NK-92 treated with Interleukin-12 subunit alpha and Interleukin-12 subunit beta, amount 100 ng/mL, for 24 hours (cell line): ENCODE measurements at regions not wholly inside any gene's neighbourhood (a gene's known extent, or its start where the extent isn't known, plus 50 kb on each side); places are given as distances from the start of the nearest gene placed in this dataset.

Experiments
- DNase-seq: peaks from one replicate; lab custom pipeline; 2025; lab: John Stamatoyannopoulos, UW

DNA sequence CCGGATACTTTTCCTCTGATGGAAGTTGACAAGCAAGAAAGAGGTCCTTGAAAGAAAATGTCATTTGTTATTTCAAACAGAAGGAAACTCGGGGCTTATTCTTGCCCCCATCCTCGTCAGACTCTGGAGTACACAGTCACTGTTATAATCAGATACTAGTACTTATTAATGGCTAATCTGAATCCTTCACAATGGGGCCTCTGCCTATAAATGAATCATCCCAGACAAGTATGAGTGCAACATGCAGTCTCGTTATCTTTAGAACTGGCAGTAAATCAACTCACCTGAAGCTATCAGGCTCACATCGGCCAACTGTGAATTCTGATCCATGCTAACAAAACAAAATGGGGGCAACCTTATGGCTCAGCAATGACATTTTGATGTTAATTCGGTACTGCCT, 216.7 kb downstream of the GRIN2B start:
- DNase-seq: no peak

DNA sequence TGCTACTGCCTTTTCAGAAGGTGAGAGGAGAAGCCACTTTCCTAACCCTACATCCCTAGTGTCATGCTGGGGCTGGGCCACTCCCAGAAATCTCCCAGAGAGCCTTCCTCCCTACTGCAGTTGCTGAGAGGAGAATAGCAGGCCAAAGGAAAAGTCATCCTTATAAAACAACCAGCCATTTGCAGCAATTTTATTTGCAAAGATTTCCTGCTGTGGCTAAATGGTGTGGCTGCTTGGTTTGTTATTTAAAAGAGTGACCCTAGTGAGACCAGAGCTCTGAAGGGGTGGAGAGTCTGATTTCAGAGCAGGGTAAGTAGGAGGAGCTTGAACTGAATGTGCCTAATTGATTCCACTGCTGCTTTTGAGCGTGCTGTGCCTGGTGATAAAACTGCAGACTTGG, 232.0 kb downstream of the GRIN2B start:
- DNase-seq: no peak

- no peak for DNase-seq
Observed at GRCh38 chr12:13745111-13745860, 236.1 kb downstream of the GRIN2B start.

- DNase-seq: no peak
Observed at GRCh38 chr12:13744561-13744960, 236.8 kb downstream of the GRIN2B start.

DNA sequence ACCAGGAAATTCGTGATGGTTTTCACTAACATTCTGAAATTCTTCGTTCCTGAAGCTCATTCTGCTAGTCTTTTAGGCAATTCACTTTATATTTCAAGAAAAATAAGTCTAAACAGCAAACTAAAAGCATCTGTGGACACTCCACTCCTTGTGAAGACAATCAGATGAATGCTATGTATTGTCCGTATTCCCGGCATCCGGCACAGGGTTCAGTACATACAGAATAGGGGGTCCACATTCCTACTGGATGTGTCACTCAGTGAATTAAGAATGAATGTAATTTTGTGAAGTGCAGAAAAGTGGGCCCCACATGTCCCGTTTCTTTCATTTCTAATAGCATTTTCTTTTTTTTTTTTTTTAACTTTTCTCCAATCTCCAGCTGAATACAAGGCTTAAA, 241.3 kb downstream of the GRIN2B start:
- no peak for DNase-seq

- DNase-seq: no peak
Observed at GRCh38 chr12:13735734-13736133, 245.7 kb downstream of the GRIN2B start.

DNA sequence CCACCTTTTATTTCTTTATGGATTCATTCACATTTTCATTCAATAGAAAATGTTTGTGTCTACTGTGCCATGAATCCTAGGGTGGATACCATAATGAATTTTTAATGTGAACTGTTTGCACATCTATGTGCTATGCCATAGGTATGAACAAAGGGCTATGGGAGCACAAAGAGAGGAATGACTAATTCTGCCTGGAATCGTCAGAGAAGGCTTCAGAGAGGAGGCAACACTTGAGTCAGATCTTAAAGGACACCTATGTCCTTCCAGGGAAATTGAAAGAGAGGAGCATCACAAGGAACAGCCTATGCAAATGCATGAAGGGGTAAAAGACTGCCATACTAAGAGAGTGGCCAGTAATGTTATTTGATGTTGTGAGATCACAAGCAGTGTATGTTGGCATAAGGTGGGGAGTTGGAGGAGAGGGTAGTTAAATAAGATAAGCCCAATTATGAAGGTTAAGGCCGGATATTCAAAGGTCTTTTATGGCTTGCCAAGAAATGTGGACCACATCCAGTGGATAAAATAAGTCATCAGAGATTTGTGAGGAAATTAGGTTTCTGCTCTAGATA, 246.7 kb downstream of the GRIN2B start:
- DNase-seq: no peak

- no peak for DNase-seq
Observed at GRCh38 chr12:13727707-13728195, 253.7 kb downstream of the GRIN2B start.

GRCh38 chr12:13725049-13725448, 256.4 kb downstream of the GRIN2B start:
- no peak for DNase-seq

GRCh38 chr12:13724136-13724535, 257.3 kb downstream of the GRIN2B start:
- DNase-seq: no peak

- DNase-seq: no peak
Observed at GRCh38 chr12:13719986-13720385, 261.4 kb downstream of the GRIN2B start.

DNA sequence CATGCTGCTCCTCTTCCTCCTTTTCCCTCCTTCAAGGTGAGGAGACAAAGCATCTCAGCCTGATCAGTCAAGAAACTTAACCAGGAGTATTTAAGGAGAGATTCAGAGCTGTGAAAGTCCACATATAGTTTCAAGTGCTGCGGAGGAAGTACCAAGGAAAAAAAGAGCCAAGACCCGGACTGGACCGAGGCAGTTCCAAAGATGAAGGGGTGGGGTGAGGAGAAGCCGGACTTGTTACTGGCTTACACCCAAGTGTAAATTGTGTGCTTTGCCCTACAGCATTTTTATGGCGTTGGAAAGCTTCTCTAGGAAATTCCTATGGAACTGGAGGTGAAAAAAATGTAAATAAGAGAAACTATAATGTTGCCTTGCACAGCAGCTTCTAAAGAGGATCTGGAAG, 263.1 kb downstream of the GRIN2B start:
- DNase-seq: no peak

DNA sequence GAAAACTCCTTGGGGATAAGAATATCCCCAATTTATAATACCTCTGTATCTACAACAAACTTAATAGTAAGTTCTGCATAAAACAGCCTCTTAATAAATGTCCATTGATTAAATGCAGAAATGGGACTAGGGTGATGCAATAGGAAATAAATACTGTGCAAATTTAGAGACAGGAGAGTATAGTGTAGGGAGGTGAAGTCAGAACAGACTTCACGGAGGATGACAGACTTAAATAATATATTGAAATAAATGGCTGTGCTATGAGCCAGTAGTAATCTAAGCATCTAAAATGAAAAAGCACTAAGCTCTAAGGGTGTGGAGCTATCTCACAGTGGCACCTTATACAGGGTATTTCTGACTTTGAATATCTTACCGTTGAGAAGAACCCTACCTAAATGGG, 265.3 kb downstream of the GRIN2B start:
- no peak for DNase-seq

GRCh38 chr12:13713556-13714410, 267.6 kb downstream of the GRIN2B start:
- DNase-seq: no peak

- DNase-seq: no peak
Observed at GRCh38 chr12:13707829-13708228, 273.6 kb downstream of the GRIN2B start.

- no peak for DNase-seq
Observed at GRCh38 chr12:13702381-13702780, 279.0 kb downstream of the GRIN2B start.

- DNase-seq: no peak
Observed at GRCh38 chr12:13701502-13701901, 279.9 kb downstream of the GRIN2B start.

DNA sequence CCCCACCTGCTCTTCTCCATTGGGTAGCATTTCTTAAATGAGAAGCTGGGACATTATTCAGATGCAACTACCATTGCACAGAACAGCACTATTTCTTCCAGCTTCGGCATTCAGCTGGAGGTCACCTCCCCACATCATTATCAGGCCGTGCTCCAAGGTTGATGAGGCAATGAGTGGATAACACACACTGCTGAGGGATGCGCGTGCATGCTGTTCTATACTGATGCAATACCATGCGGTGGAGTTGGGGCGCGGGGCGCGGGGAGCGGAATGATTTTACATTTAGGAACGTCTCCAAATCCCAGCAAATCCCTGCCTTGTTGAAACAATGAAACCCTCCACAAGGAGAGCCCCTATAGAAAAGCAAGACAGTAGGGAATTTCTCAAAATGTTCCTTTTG, 283.4 kb downstream of the GRIN2B start:
- DNase-seq: no peak

GRCh38 chr12:13695781-13696180, 285.6 kb downstream of the GRIN2B start:
- no peak for DNase-seq

DNA sequence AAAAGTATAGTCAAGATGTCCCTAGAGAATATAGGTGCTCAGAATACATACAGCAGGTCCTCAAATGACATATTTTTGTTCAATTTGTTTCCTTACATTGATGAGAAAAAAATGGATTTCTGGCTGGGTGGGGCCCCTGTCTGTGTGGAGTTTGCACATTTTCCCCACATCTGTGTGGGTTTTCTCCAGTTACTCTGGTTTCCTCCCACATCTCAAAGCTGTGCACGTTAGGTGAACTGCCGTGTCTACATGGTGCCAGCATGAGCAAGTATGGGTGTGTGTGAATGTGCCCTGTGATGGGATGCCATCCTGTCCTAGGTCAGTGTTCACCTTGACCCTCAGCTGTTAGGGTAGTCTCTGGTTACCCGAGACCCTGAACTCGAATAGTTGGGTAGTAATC, 289.1 kb downstream of the GRIN2B start:
- no peak for DNase-seq

DNA sequence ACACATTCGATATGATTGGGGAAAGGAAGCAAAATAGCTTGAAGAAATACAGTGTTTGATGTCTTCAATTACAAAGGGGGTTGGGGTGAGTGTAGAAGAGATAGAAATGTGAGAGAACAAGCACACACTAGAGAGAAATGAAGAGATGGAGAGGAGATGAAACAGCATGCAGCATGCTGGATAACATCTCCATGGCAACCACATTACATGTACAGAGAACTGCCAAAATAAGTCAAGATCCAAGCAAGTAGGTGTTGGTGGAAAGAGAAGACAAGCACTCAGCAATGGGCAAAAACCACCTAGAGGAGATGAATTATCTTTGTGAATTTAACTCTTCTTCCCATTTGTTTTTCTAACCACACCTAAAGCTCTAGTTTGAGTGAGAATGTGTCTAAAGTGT, 289.8 kb downstream of the GRIN2B start:
- no peak for DNase-seq

- DNase-seq: no peak
Observed at GRCh38 chr12:13687633-13688032, 293.8 kb downstream of the GRIN2B start.

- DNase-seq: no peak
Observed at GRCh38 chr12:13686260-13686659, 295.1 kb downstream of the GRIN2B start.
